HG02623 (cell line): ENCODE measurements at regions not wholly inside any gene's neighbourhood (a gene's known extent, or its start where the extent isn't known, plus 50 kb on each side); places are given as distances from the start of the nearest gene placed in this dataset.
"Not testable (repeated sequence)": the region's sequence is repeated elsewhere in the genome, so short reads cannot be mapped to it uniquely, and the experiment has no call there.

Experiments
- ATAC-seq: cut with Tn5 transposase; IDR thresholded peaks from one replicate; pipeline ENCODE4 v1.9.1; 2021; ENCODE audit warnings: moderate library complexity; ENCODE audit not compliant: unreplicated experiment

GRCh38 chr7:152594801-152595200 lies 81.1 kb downstream of the XRCC2 start:
- ATAC-seq = no peak

GRCh38 chr7:152591976-152592375 lies 84.0 kb downstream of the XRCC2 start:
- ATAC-seq = no peak

- no peak for ATAC-seq
Observed at GRCh38 chr7:152590481-152590880, 85.5 kb downstream of the XRCC2 start.

DNA sequence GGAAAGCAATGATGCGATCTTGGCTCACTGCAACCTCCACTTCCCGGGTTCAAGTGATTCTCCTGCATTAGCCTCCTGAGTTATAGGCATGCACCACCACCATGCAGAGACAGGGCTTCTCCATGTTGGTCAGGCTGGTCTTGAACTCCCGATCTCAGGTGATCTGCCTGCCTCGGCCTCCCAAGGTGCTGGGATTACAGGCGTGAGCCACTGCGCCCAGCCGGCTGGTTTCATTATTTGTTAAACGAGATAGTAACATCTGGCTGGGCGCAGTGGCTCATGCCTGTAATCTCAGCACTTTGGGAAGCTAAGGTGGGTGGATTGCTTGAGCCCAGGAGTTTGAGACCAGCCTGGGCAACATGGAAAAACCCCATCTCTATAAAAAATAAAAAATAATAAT lies 86.1 kb downstream of the XRCC2 start:
- ATAC-seq = not testable (repeated sequence)

- no peak for ATAC-seq
Observed at GRCh38 chr7:152588350-152588749, 87.6 kb downstream of the XRCC2 start.

- no peak for ATAC-seq
Observed at GRCh38 chr7:152587366-152587765, 88.6 kb downstream of the XRCC2 start.

GRCh38 chr7:152583006-152583405 lies 92.9 kb downstream of the XRCC2 start:
- no peak for ATAC-seq

GRCh38 chr7:152579070-152579469 lies 96.9 kb downstream of the XRCC2 start:
- ATAC-seq = no peak

DNA sequence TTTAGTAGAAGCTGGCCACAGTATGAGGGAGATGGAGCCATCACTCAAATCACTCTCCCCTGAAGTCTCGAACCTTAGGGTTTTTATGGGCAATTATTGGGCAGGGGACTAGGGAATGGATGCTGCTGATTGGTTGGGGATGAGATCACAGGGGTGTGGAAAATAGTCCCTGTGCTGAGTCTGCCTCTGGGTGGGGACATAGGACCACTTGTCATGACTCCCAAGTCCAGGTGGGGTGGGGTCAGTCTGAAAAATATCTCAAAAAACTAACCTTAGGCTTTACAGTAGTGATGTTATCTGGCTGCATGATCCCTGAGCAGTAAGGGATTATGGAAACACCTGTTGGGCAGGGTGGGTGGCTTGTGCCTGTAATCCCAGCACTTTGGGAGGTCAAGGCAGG lies 98.6 kb downstream of the XRCC2 start:
- ATAC-seq = no peak

DNA sequence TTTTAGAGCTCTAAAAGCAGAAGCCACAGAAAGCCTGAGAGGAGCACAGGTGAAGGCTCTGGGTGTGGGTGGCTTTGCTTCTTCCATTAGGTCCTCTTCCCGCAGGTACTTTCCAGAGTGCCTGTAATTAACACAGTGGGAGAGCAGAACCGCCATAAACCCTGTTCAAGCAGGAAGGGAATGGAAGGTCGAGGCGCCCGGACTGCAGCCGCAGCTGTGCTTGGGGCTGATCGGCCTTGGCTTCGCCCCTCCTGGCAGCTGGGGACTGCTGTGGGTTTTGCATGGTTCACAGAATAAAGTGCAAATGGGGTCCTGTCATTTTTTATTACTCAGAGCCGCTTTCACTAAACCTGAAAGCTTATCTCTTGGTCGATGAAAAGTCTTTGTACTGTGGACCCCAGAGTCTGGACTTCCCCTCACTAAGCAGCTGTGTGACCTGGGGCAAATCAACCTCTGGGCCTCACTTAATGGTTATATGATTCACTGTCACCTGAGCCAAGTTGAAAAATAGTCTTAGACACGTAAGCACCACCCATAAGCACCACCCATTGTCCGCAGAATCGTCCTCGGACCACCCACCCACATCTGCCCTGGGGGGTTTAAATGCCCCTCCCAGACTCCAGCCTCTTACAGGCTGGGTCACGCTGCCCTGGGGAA lies 100.9 kb downstream of the XRCC2 start:
- peak; percentile 54 for ATAC-seq

DNA sequence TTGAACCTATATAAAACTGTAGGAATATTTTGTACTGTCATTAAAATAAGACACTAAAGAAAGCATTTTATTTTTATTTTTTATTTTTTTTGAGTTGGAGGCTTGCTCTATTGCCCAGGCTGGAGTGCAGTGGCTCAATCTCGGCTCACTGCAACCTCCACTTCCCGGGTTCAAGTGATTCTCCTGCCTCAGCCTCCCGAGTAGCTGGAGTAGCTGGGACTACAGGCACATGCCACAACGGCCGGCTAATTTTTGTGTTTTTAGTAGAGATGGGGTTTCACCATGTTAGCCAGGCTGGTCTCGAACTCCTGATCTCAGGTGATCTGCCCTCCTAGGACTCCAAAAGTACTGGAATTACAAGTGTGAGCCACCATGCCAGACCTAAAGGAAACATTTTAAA lies 102.8 kb downstream of the XRCC2 start:
- not testable (repeated sequence) for ATAC-seq

GRCh38 chr7:152572101-152572500 lies 103.8 kb downstream of the XRCC2 start:
- no peak for ATAC-seq

- no peak for ATAC-seq
Observed at GRCh38 chr7:152571068-152571467, 104.9 kb downstream of the XRCC2 start.

DNA sequence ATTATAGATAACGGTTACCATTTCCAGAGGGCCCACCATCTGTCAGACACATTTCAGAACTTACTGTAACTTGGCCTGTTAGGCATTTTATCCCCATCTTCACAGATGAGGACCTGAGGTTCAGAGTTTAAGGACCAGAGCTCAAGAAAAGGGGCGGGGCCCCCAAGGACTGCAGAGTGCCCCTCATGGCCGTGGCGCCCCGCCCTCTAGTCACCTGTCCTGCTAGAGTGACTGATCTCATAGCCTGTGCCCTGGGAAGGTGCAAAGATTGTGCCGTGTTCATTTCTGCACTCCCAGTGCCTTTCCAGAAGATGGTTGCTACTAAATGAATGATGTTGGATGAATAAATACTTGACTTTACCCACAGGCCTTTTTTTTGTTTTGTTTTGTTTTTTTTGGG lies 107.0 kb downstream of the XRCC2 start:
- ATAC-seq = no peak

DNA sequence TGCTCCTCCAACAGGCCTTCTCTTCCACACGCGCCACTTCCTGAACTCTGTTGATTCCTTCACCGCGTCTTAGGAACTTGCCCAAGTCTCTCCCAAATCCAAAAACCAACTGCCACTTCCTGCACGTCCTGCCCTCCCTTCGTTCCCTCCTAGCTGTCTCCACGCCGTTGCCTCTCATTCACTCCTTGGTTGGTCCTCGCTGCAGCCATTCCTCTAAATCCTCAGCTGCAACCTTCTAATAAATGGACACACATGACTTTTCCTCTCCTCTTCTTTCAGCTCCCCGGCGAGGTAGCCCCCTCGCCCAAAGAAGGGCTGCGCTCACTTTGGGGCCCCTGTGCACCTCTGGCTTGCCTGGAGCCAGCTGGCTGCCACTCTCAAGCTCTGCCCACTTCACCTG lies 110.2 kb downstream of the XRCC2 start:
- ATAC-seq = no peak

- no peak for ATAC-seq
Observed at GRCh38 chr7:152564656-152565250, 111.2 kb downstream of the XRCC2 start.

DNA sequence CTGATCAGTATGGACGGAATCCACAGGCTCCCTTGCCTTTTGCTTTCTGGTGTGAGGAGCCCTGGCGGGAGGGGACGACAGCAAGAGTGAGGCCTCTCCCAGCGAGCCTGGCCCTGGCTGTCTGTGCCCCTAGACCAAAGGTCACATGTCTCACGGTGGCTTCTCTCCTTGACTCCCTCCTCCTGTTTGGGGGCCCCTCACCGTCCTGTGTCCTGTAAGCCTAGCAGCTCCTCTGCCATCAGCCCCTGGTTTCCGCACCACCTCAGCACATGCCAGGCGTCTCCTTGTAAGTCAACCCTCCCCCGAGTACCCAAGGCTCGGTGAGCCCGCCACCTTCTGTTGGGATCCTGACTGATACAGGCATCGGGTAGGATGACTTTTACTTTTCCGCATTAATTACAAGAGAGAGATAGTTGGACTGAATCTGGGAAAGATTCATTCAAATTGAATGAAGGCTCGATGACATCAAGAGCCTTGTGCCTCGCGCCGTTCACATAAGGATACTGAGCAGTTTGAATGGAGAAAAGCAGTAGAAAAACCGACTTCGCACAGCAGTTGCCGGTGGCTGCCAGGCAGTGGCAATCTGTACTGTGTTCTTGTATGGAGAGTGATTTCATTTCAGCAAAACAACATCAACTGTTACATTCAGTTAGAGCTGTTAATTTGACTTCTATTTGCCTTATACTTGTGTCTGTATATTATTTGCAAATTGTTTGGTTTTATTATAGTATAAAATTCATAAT lies 119.8 kb downstream of the XRCC2 start:
- no peak for ATAC-seq

- ATAC-seq = no peak
Observed at GRCh38 chr7:152553671-152554317, 118.0 kb upstream of the KMT2C start.

DNA sequence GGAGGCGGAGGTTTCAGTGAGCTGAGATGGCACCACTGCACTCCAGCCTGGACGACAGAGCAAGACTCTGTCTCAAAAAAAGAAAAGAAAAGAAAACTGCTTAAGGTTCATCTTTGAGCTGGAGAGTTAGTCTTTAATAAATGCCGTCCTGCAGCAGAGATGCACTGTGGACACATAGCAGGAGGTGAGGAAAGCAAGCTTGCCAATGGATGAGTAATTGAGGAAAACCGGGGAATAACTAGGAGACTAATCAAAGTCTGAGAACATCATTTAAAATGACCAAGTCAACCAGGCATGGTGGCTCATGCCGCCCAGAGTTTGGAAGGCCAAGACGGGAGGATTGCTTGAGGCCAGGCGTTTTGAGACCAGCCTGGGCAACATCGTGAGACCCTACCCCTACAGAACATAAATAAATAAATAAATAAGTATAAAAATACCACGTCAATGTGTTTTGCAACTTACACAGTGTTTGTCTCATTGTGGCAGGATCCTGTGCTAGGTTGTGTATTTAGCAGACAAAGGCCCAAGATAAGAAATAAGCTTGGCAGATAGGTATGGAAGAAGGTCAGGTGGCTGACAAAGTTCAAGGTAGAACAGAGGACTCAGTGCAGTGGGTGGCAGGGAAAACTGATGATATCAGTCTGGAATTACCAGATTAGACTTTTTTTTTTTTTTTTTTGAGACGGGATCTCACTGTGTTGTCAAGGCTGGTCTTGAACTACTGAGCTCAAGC lies 115.7 kb upstream of the KMT2C start:
- no peak for ATAC-seq

DNA sequence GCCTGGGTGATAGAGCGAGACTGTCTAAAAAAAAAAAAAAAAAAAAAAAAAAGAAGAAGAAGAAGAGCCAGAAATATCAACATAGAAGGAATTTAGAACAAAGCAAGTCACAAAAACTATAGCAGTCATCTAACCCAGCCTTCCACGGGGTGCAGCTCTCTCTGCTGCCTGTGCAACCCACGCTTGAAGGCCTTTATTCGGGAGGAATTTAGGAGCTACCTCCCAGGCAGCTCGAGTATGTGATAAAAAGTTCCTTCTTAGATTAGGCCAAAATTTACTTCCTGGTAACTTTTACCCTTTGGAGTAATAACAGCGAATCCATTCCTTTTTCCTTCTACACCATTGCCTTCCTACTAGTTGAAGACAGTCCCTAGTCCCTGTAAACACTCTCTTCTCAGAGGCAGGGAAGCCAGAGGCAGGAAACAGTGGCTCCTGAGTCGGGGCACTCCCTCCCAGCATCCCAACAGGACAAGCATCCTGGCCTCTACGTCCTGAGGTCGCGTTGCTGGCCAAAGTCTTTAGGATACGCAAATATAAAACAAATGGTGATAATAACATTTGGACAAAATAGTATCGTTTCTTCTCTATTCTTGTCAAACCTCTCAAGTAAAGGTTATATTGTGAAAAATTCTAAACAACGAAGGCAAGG lies 109.3 kb upstream of the KMT2C start:
- ATAC-seq = no peak

DNA sequence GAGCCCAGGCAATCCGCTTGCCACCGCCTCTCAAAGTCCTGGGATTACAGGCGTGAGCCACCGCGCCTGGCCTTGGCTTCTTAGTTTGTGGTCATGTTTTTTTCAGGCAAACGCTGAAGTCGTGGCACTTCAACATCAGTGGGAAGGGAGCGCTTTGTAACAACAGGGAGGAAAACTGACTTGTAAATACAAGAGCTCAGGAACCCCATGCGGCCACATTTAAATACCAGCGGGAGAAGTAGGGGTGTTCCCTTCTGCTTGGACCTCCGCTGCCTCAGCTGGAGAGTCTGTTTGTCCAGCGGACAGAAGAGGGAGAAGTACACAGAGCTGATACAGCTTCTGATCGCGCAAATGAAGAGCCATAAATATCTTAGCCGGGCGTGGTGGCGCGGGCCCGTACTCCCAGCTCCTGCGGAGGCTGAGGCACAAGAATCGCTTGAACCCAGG lies 108.7 kb upstream of the KMT2C start:
- ATAC-seq = no peak
